ENCODE measurements at regions not wholly inside any gene's neighbourhood (a gene's known extent, or its start where the extent isn't known, plus 50 kb on each side); places are given as distances from the start of the nearest gene placed in this dataset.

- no peak for DNase-seq
- ChIA-PET CTCF (no interaction called here), POLR2A (no interaction called here)
- H3F3A ChIP-seq (replicated peaks; ENCODE audit: insufficient read depth) = no peaks in the 10 kb centered on the region
- no peak overlapping the region for H3K4me3 ChIP-seq (ENCODE audit: low read depth in 2 of 2, low read length in 1 of 2)
- no peaks in the 10 kb centered on the region for H3K9me2 ChIP-seq
- no peaks in the 10 kb centered on the region for H3K4me1 ChIP-seq (ENCODE audit: control insufficient read depth in 1 of 2, insufficient read depth in 2 of 2, low read depth in 1 of 2, low read length in 1 of 2)
- H2AFZ ChIP-seq (ENCODE audit: low read depth) = no peak overlapping the region
- no peaks in the 10 kb centered on the region for H4K20me1 ChIP-seq (ENCODE audit: insufficient read depth)
- H3K4me2 ChIP-seq = no peak overlapping the region
- no peak overlapping the region for H3K27ac ChIP-seq (ENCODE audit: low read depth in 2 of 2, low read length in 1 of 2)
- WGBS (ENCODE audit: low lambda C conversion rate) = 35% methylated on average over 6 of the region's 6 CpGs
- TF ChIP-seq EP300 (IDR thresholded peaks at IDR 0.05; ENCODE audit: borderline replicate concordance in 1 of 2, low read depth in 1 of 2, low read length in 1 of 2) (no peak), POLR2AphosphoS5 (IDR thresholded peaks at IDR 0.05; ENCODE audit: low read depth, low read length) (no peak), CHD2 (IDR thresholded peaks at IDR 0.05; ENCODE audit: low read length, partially characterized antibody) (no peak), SMC3 (IDR thresholded peaks at IDR 0.05; ENCODE audit: low read depth, low read length) (no peak), RFX5 (IDR thresholded peaks at IDR 0.05; ENCODE audit: low read length) (no peak), TEAD4 (IDR thresholded peaks at IDR 0.05; ENCODE audit: borderline replicate concordance, insufficient read depth) (no peak), FOSL2 (IDR thresholded peaks at IDR 0.05; ENCODE audit: borderline replicate concordance, low read depth) (no peak)
- TF ChIP-seq, protein P1, sequence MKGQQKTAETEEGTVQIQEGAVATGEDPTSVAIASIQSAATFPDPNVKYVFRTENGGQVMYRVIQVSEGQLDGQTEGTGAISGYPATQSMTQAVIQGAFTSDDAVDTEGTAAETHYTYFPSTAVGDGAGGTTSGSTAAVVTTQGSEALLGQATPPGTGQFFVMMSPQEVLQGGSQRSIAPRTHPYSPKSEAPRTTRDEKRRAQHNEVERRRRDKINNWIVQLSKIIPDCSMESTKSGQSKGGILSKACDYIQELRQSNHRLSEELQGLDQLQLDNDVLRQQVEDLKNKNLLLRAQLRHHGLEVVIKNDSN (IDR thresholded peaks at IDR 0.05; ENCODE audit: borderline replicate concordance, low read depth) = no peak
- TF ChIP-seq, protein P2, sequence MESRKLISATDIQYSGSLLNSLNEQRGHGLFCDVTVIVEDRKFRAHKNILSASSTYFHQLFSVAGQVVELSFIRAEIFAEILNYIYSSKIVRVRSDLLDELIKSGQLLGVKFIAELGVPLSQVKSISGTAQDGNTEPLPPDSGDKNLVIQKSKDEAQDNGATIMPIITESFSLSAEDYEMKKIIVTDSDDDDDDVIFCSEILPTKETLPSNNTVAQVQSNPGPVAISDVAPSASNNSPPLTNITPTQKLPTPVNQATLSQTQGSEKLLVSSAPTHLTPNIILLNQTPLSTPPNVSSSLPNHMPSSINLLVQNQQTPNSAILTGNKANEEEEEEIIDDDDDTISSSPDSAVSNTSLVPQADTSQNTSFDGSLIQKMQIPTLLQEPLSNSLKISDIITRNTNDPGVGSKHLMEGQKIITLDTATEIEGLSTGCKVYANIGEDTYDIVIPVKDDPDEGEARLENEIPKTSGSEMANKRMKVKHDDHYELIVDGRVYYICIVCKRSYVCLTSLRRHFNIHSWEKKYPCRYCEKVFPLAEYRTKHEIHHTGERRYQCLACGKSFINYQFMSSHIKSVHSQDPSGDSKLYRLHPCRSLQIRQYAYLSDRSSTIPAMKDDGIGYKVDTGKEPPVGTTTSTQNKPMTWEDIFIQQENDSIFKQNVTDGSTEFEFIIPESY (IDR thresholded peaks at IDR 0.05; ENCODE audit: borderline replicate concordance, low read depth) = no peak
- TF ChIP-seq, protein P3, sequence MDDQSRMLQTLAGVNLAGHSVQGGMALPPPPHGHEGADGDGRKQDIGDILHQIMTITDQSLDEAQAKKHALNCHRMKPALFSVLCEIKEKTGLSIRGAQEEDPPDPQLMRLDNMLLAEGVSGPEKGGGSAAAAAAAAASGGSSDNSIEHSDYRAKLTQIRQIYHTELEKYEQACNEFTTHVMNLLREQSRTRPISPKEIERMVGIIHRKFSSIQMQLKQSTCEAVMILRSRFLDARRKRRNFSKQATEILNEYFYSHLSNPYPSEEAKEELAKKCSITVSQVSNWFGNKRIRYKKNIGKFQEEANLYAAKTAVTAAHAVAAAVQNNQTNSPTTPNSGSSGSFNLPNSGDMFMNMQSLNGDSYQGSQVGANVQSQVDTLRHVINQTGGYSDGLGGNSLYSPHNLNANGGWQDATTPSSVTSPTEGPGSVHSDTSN (IDR thresholded peaks at IDR 0.05) = no peak
- no peaks in the 10 kb centered on the region for H3K27me3 ChIP-seq (ENCODE audit: insufficient read depth)
- no peak overlapping the region for H3K9ac ChIP-seq
- H3K9me3 ChIP-seq = no peaks in the 10 kb centered on the region
- H3K36me3 ChIP-seq (replicated peaks in 1 of 2; ENCODE audit: control insufficient read depth in 1 of 2, insufficient read depth in 2 of 2, low read length in 1 of 2) = no peaks in the 10 kb centered on the region
- H3K79me2 ChIP-seq (ENCODE audit: insufficient read depth) = no peaks in the 10 kb centered on the region
These were observed 324.1 kb upstream of the KIF2A start for GRCh38 chr5:61981886-61982285.

DNA sequence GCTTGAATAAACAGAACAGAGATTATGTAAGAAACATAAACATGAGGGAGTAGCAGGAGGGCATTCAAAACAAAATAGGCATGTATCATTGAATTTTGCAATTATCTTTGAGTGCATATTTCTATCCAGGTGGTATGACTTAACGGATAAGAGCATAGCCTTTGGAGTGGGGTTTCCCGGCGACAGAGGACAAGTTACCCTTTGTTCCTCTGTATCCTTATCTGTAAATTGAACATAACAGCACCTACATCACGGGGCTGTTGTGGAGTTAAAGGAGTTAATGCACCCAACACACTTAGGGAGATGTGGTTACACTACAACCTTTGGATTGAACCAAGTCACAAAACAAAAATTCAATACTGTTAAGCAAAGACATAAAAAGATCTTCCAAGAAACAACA is 314.6 kb upstream of the KIF2A start:
- H3K4me1 ChIP-seq (ENCODE audit: control insufficient read depth in 1 of 2, insufficient read depth in 2 of 2, low read depth in 1 of 2, low read length in 1 of 2) = peaks cover 0 to 10% of the 10 kb centered on the region in 2 experiments; a peak in 2 of 4 replicates
- no peaks in the 10 kb centered on the region for H3K9me2 ChIP-seq
- H3K27ac ChIP-seq (ENCODE audit: low read depth in 2 of 2, low read length in 1 of 2) = no peak overlapping the region
- no peaks in the 10 kb centered on the region for H3F3A ChIP-seq (replicated peaks; ENCODE audit: insufficient read depth)
- 57% methylated on average over 4 of the region's 4 CpGs for WGBS (ENCODE audit: low lambda C conversion rate)
- H3K9me3 ChIP-seq = no peaks in the 10 kb centered on the region
- no peak for DNase-seq
- no peak overlapping the region for H3K9ac ChIP-seq
- no peak overlapping the region for H2AFZ ChIP-seq (ENCODE audit: low read depth)
- H3K79me2 ChIP-seq (ENCODE audit: insufficient read depth) = no peaks in the 10 kb centered on the region
- no peak overlapping the region for H3K4me3 ChIP-seq (ENCODE audit: low read depth in 2 of 2, low read length in 1 of 2)
- H3K36me3 ChIP-seq (replicated peaks in 1 of 2; ENCODE audit: control insufficient read depth in 1 of 2, insufficient read depth in 2 of 2, low read length in 1 of 2) = no peaks in the 10 kb centered on the region
- POLR2A ChIA-PET = no interaction called here
- H3K27me3 ChIP-seq (ENCODE audit: insufficient read depth) = no peaks in the 10 kb centered on the region
- CTCF ChIA-PET = no interaction called here
- H4K20me1 ChIP-seq (ENCODE audit: insufficient read depth) = no peaks in the 10 kb centered on the region
- H3K4me2 ChIP-seq = no peak overlapping the region
- no peak for TF ChIP-seq RFX5 (IDR thresholded peaks at IDR 0.05; ENCODE audit: low read length)
- no peak for TF ChIP-seq CHD2 (IDR thresholded peaks at IDR 0.05; ENCODE audit: low read length, partially characterized antibody)
- no peak for TF ChIP-seq EZH2phosphoT487 (IDR thresholded peaks at IDR 0.05; ENCODE audit: borderline replicate concordance, low read depth)
- no peak for TF ChIP-seq GABPA (IDR thresholded peaks at IDR 0.05; ENCODE audit: low read depth)
- TF ChIP-seq, protein P2 (IDR thresholded peaks at IDR 0.05; ENCODE audit: borderline replicate concordance, low read depth) = no peak
- no peak for TF ChIP-seq RCOR1 (IDR thresholded peaks at IDR 0.05; ENCODE audit: low read length)
- no peak for TF ChIP-seq EP300 (IDR thresholded peaks at IDR 0.05; ENCODE audit: borderline replicate concordance in 1 of 2, low read depth in 1 of 2, low read length in 1 of 2)
- no peak for TF ChIP-seq YY1 (IDR thresholded peaks at IDR 0.05; ENCODE audit: low read depth)
- no peak for TF ChIP-seq TEAD4 (IDR thresholded peaks at IDR 0.05; ENCODE audit: borderline replicate concordance, insufficient read depth)
- no peak for TF ChIP-seq FOSL2 (IDR thresholded peaks at IDR 0.05; ENCODE audit: borderline replicate concordance, low read depth)
- TF ChIP-seq, protein P3 (IDR thresholded peaks at IDR 0.05) = no peak
- no peak for TF ChIP-seq MEF2A (IDR thresholded peaks at IDR 0.05; ENCODE audit: borderline replicate concordance, low read depth)
- TF ChIP-seq NRF1 (IDR thresholded peaks at IDR 0.05; ENCODE audit: low read depth, low read length) = no peak
- TF ChIP-seq SMC3 (IDR thresholded peaks at IDR 0.05; ENCODE audit: low read depth, low read length) = no peak
- TF ChIP-seq FOXM1 (IDR thresholded peaks at IDR 0.05; ENCODE audit: low read depth) = no peak
